GM12892 (cell line): ENCODE measurements at regions not wholly inside any gene's neighbourhood (a gene's known extent, or its start where the extent isn't known, plus 50 kb on each side); places are given as distances from the start of the nearest gene placed in this dataset.

Experiments
- DNase-seq: peaks from one replicate; pipeline ENCODE4 v3.0.0; 2011; ENCODE audit not compliant: insufficient read length
- FAIRE-seq: peaks from 2 replicates; lab custom pipeline; 2011; peaks lifted over from hg19 to GRCh38; lab: Jason Lieb, UNC
- POLR2A ChIP-seq: IDR thresholded peaks from 2 replicates; pipeline ENCODE4 v1.6.1; 2011; ENCODE audit warnings: low read depth, low read length, control low read depth
- POLR2AphosphoS5 ChIP-seq: IDR thresholded peaks from 2 replicates; pipeline ENCODE4 v1.6.1; 2011; ENCODE audit warnings: low read depth, low read length, control low read depth
- TAF1 ChIP-seq: IDR thresholded peaks from 2 replicates; pipeline ENCODE4 v1.6.1; 2011; ENCODE audit warnings: low read depth, mild to moderate bottlenecking, control low read depth, low read length, borderline replicate concordance

DNA sequence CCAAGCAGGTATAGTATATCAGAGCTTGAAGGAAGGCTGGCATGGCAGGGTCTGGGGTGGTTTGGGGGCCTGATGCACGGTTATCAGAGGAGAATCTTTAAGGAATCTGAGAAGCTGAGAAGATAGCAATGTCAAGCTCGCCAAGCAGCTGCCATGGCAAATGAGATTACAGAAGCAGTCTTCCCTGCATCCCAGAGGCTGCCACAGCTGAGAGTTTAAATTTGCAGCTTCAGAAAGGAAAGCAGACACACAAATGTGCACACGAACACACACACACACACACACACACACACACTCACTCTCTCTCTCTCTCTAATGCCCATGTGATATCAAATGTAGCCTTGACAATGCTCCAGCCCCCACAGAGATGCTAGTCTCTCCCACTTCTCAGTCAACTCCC is 79.0 kb upstream of the TNC start:
- DNase-seq (no peak), FAIRE-seq (no peak)
- no peak for TF ChIP-seq POLR2A
- TF ChIP-seq TAF1 = no peak
- TF ChIP-seq POLR2AphosphoS5 = no peak

GRCh38 chr9:115198001-115198400 is 80.0 kb upstream of the TNC start:
- FAIRE-seq (no peak), DNase-seq (no peak)

GRCh38 chr9:115200711-115201505 is 83.0 kb upstream of the TNC start:
- TF ChIP-seq TAF1 (no peak), POLR2AphosphoS5 (no peak), POLR2A (no peak)
- no peak for DNase-seq
- no peak for FAIRE-seq

More at GRCh38 chr9:115198001-115198400, 80.0 kb upstream of the TNC start:
- TF ChIP-seq POLR2A (no peak), TAF1 (no peak), POLR2AphosphoS5 (no peak)

DNA sequence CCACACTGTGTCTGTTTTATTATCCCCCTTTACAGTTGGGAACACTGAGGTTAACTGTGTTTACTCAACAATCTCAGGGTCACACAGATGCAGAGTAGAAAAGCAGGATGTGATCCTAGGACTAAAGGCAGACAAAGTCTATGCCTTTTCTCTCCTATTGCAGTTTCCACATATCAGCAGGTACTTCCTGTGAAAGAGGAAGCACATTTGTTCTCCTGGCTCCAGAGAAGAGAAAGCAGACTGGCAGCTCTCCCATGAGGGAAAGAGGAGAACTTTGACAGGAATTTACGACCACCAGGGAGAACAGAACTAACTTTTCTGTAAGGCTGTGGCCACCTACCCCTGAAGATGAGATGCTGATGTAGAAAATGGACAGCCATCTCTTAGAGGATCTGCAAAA is 84.2 kb upstream of the TNC start:
- no peak for TF ChIP-seq POLR2AphosphoS5
- no peak for TF ChIP-seq POLR2A
- TF ChIP-seq TAF1 = no peak
- FAIRE-seq = no peak
- DNase-seq = no peak

GRCh38 chr9:115202960-115203751 is 85.2 kb upstream of the TNC start:
- peak; percentile 9 for FAIRE-seq
- TF ChIP-seq TAF1 (no peak), POLR2A (no peak), POLR2AphosphoS5 (no peak)
- no peak for DNase-seq

DNA sequence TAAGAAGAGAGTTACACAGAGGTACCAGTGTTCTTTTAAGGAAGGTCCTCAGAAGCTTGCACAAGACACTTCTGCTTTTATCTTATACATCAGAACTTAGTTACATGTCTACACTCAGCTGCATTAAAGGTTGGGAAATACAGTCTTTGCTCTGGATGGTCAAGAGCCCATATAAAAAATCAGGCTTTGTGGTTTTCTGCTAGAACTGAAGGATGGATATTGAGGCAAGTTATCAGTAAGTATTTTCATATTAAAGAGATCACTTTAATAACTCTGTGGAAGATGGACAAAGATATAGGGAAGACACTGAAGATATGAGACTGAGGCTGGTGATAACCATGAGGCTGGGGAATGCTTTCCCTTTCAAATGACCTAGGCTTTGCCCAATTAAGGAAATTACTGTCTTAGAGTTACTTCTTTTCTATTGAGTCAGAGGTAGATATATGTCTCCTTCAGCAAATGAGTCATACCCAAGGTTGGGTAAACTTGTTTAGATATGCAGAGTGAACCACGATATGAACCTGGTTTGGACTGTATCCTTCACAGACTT is 87.0 kb upstream of the TNC start:
- no peak for TF ChIP-seq TAF1
- TF ChIP-seq POLR2AphosphoS5 = no peak
- no peak for TF ChIP-seq POLR2A
- no peak for DNase-seq
- FAIRE-seq = peak; percentile 76

DNA sequence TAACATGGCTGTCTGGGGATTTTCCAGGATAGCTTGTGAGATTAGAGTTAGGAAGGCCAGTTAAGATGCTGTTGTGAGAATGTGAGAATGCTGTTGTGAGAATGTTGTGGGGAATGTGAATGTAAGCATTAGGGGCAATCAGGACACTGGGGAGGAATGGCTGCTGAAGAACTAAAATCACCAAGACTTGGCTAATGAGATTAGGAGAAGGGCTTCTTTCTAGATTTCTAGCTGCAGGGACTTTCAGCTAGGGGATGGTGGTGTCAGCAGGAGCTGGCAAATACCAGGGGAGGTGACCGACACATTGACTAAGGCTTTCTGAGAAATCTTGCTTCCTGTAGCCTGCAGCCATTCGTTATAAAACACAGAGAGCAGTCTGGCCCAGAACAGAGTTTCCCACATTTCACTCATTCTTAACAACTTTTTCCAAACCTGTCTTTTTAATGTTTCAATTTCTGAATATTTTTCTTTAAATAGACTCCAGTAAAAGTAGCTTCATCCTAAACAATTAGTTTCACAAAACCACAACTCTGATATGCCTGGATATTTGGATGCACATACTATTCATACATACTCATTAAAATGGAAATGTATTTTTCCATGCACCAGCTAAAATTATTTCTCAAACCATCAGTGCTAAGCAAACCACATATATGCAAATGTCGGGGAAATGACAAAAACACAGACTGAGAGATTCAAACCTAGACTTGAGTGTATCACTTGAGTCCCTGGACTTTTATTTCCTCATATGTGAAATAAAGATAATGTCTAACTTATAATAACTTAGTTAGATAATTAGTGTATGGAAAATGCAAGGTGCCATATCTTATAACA is 89.3 kb upstream of the TNC start:
- DNase-seq = no peak
- FAIRE-seq = no peak
- TF ChIP-seq POLR2A (no peak), POLR2AphosphoS5 (no peak), TAF1 (no peak)

DNA sequence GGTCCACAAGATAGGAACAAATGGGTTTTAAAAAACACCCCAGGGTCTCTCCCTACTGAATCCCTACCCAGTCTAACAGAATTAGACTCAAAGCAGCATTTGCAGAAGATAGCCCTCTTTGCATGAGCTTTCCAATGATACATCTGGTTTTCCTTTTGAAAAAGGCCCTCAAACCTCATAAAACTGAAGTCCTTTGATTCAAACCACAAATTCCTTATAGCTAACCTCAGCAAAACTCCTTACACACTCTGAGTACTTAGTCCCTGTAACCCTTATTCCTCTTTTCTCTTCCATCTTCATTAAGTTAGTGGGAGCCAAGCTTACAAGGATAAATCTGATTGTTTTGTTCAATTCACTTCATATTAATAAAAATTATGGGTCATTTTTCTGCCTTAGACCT is 90.5 kb upstream of the TNC start:
- FAIRE-seq (no peak), DNase-seq (no peak)

DNA sequence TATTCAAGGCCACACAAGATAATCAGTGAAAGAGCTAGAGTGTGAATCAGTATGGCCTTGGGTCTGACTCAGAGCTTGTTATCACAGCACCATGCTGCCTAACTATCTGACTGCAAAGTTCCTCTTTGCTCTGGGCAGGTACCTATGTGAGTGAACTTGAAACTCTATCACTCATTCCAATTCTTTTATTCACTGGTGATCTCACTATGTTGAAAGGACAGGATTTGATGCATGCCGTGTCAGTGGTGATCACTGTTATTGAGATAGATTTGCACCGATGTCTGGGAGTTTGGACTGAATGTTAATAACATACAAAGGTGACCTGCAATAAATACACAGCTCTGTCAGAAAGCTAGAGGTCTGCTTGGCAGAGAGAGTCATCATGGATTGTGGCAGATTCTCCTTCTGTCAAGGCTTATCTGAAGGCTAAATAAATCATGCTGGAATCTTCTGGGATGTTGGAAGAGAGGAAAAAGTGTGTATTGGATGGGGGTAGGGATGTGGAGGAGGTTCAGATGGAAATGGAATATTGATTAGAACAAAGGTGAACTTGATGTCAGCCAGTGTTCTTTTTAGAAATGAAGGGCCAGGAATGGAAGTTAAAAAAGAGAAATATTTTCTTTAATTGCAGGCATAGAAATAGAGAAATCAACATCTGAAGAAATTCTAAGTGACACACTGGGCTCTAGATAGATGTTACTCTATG is 91.8 kb upstream of the TNC start:
- peak; percentile 88 for FAIRE-seq
- TF ChIP-seq TAF1 = 0 out of 2 replicates have a peak, but pooled peaks have one; percentile 27
- TF ChIP-seq POLR2A = peak; percentile 58; the same call in 1 of the 2 replicates
- peak; percentile 54; the same call in 1 of the 2 replicates for TF ChIP-seq POLR2AphosphoS5
- no peak for DNase-seq

More for the DNA sequence above, 90.5 kb upstream of the TNC start:
- TF ChIP-seq POLR2A = no peak

GRCh38 chr9:115210699-115211098 is 92.7 kb upstream of the TNC start:
- TF ChIP-seq TAF1 (no peak), POLR2AphosphoS5 (no peak), POLR2A (peak; percentile 29)
- FAIRE-seq = no peak
- no peak for DNase-seq
